ENCODE measurements at regions not wholly inside any gene's neighbourhood (a gene's known extent, or its start where the extent isn't known, plus 50 kb on each side); places are given as distances from the start of the nearest gene placed in this dataset.
A peak's percentile ranks its signal among the peaks of the same experiment; 100 is the strongest.

DNA sequence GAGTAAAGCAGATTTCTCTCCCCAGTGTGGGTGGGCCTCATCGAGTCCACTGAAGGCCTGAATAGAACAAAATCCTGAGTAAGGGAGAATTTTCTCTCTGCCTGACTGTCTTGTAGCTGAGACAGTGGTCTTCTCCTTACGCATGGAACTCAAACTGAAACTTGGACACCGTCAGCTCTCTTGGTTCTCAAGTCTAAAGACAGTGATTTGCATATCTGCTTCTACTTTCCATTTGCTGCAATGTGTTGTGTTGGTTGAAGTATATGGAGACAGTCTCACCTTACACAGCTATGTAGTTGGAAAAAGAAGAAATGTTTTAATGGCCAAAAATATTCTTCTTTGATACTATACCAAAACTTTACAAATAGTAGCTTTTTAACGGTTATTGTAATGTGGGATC, 160.2 kb upstream of the LMNTD1 start:
- no peak for DNase-seq (ENCODE audit: low read depth in 2 of 2)

DNA sequence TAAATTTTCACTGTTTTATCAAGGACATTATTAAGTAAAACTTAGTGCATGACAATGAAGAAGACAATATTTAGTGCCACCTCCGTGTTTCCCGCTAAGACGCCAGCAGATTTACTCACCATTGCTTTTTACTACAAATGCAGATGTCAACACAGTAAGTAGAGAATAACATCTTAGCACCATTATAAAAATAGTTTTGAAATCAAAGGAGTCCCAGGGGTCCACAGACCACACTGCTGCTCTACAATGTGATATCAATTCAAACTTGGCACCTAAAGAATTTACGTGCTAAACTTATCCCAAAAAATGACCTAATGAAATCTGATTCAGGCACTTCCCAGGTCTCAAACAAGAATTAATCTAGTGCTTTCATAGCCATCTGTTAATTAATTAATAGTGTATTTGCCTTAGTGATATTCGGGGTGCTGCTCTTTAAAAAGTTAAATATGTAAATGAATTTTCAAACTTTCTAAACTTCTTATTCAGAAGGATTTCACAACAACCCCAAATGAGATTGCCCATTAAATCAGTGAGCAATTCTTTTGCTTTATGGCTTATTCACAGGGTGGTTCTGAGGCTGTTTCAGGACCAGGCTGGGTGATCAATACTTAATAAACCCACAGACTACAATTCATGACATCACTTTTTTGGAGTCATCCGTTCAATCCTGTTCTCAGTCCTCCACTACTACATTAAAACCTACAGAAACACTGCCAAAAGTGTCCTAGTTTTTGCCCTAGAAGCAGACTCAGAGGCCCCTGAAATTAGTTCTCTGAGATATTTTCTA, 161.3 kb upstream of the LMNTD1 start:
- DNase-seq (ENCODE audit: low read depth in 2 of 2): no peak

DNA sequence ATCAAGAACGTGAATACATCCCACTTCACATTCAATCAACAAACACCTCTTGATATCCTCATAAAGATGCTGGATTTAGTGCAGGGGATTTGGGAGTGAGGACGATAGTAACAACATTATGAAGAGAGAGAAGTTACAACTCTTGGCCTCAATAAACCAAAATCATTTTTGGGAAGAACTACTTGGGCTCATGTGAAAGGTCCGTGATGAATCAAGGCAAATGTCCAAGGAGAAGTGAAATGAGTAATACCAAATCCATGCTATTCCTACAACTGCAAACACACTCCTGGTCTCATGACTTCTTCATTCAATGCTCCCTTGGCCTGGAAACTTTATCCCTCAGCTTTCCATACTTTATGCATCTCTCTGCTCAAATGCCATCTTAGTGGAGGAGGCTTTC, 162.0 kb upstream of the LMNTD1 start:
- DNase-seq (ENCODE audit: low read depth in 2 of 2): no peak

DNA sequence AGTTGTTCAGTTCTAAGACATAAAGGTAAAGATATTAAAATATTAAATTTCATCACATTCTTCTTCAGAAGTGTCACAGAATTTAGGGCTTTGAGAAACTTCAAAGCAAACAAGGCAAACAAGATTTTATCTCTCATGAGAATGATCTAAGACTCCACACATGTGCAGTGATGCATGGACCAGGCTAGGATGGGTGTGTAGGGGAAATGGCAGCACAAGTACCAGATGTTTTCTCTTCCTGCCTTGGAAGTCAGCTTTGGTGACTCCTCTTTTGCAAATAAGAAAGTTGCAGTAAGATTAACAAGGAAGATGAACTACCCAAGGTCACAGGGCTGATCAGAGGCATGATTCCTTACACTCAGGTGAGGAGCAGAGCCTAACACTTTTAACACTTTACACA, 163.8 kb upstream of the LMNTD1 start:
- peak in 1 of 2 donors; percentile 71 for DNase-seq (ENCODE audit: low read depth in 2 of 2)

DNA sequence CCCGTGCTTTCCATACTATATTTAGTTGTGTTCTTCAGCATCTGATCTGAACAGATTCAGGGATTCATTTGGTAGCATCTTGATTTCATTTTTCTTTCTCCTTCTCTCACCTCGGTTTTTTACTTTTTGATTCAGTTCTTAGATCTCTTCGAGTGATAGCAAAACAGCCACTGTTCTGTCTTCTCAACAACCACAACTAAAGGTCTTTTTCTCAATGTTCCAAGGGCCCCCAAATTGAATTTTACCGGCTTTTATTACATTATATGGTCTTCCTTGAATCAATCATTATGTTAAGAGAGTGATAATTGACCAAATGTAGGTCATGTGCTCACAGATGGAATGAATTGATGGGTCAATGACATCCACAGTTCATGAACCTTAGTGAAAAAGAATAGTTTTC, 164.5 kb upstream of the LMNTD1 start:
- no peak for DNase-seq (ENCODE audit: low read depth in 2 of 2)

DNA sequence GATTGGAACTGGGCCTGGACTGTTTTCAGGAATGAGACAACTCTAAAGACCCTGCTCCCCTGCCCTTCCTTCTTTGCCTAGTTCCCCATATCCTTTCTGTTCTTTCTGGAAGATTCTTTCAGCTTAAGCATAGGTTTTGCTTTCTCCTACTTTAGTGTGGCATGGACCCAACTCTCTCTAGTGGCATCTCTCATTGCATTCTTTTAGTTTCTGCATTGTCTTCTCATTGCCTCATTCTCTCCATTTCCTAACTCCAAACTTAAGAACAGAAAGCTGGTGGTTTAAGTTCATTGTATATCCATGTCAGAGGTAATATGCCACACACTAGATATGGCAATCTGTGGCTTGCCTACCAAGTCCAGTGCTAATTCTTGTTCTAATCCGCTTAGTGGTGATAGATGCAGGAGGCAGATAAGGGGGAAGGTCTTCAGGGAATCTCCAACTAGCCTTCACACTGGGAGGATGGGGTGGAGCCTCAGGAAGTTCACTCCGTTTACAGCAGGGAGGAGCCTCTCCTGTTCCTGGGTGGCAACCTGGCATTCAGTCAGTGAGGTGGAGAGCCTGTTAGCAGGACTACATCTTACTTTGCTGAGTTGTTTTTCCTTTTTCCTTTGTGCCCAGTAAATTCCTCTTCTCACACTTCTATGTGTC, 165.1 kb upstream of the LMNTD1 start:
- no peak for DNase-seq (ENCODE audit: low read depth in 2 of 2)

DNA sequence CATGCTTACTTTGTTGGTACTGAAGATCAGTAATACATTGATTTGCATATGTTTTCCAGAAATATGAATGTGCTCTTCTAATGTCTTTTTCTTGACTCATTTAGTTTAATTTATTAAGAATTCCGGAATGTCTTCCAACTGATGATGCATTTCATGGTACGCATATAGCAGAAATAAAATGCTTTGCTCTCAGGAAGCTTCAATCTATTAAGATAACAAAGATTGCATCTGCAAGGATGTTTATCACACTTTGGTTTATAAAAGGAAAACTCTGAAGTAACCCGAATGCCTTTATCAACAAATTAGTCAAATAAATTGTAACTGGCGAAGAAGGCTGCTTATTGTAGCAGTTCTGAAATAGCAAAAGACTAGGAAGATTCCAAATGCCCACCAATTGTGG, 166.4 kb upstream of the LMNTD1 start:
- peak in 1 of 2 donors; percentile 68 for DNase-seq (ENCODE audit: low read depth in 2 of 2)

DNA sequence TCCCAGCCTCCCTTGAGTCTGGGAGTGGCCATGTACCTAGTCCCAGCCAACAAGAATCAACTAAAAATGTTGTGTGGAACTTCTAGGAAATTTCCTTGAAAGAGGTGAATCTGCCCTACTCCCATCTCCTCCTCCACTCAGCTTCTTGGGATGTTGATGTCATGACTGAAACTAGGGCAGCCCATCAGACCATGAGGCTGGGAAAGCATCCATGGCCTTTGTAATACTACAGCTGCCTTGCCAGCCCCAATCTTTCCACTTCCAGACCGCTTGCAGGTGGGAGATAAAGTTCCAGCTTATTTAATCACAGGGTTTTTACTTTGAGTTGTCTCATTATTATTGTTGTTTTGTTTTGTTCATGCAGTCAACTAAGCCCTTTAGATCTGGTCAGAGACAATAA, 170.3 kb upstream of the LMNTD1 start:
- no peak for DNase-seq (ENCODE audit: low read depth in 2 of 2)

DNA sequence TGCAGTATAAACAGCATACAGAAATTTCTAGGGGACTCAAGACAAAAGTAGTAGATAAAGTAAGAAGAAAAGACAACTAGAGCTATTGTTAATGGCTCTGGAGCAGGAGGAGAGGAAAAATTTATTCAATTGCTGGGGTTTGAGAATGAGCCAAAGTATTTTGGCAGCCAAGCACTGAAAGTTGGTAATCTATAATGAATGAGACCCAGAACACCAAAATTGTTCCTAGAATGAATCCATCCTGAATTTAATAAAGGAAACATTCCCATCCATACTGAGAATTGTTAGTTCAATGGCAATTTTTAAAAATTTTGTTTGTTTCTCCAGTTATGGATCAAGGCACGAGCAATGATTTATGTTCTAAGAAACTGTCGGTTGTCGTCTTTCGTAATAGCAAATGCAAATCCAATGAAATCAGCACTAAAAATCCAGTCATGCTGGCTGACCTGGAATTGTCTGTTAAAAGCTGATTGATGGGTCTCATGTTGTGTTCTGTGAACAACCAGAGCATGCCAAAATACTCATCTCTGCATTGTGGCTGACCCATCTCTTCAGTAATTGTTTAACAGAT, 170.9 kb upstream of the LMNTD1 start:
- DNase-seq (ENCODE audit: low read depth in 2 of 2): no peak

DNA sequence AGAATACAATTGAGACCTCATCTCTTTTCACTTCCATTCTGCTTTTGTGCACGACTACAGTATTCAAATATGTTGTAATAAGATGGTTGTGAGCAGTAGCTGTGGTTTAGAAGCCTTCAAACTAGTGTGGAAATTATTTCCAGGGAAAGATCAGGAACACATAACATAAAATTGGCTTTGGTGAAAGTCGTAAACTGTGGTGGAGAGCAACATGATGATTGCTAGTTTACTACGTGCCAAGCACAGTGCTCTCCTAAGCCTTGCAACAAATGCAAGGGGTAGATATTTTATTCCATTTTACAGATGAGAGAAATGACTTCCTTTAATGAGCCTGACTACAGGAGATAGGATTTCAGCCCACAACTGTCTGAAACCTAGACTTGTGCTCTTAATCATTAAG, 172.4 kb upstream of the LMNTD1 start:
- no peak for DNase-seq (ENCODE audit: low read depth in 2 of 2)

DNA sequence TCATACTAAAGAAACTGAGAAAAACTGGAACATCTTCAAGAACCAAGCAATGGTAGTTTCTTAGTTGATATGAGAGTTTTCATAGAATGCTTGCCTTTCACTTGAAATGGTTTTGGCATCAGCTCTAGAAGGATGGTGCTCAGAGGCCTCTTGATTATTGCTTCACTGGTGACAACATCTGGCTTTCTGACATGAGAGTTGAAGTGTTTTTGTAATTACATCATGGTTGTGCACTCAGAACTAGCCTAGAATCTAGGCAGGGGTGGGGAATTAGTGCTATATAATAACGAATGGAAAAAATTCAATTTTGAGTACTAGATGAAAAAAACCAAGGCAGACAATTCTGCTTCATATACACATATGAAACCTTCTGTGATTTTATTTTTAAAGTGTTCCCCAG, 172.8 kb upstream of the LMNTD1 start:
- no peak for DNase-seq (ENCODE audit: low read depth in 2 of 2)

DNA sequence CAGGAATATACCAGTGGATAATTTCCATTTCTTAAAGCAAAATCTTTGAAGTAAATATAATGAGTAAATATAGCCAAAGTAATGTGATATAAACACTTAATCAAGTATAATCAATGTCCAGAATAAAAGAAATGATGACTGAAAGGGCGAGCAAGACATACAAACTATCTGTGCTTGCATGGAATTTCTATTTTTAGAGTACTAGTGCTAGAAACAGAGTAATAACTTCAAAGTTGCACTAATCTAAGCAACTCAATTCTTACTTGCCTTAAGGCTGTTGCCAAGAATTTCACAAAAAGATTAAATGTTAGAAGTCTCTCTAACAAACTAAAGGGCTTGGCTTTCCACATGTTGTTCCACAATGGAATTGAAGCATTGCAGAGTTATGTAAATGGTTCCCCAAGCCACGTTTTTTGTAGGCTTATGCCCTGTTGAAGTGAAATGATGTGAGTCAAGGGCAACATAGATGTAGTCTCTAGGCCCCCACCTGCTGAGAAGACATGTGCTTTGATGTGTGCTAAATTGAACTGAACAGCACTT, 175.0 kb upstream of the LMNTD1 start:
- no peak for DNase-seq (ENCODE audit: low read depth in 2 of 2)

DNA sequence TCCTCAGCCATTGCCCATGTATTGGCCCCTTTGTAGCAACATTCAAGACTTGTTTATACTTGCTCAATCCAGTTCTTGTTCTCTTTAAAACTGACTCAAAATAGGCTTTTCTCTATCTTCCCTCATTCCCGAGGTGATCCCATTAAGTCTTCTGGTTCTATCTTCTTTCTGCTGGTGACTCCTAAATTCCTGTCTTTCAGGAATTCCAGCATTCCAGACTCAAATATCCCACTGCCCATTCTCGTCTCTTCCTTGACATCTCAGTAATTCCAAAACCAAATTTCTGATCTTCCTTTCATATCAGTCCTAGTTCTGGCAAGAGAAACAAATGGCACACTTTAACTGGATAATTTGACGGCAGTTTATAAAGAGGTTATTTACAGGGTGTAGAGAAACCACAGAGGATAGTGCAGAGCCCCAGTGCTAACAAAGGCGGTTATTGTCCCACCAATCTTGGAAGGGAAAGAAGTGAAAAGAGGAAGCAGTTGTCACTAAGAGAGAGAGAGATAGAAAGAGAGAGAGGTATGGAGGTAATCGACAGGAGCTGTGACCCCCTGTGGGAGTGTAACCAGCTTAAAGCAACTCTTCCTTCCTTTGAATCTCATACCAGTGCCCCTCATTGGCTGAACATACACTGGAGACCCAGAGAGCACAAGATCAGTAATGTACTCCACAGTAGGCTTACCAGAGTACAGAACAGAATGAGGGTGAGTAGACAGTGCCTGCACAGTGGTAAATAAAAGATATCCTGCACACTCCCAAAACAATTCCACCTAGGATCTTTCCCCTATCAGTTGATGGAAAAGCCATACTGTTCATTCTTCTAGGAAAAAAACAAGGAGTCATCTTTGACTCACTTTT, 177.6 kb upstream of the LMNTD1 start:
- DNase-seq (ENCODE audit: low read depth in 2 of 2): no peak

DNA sequence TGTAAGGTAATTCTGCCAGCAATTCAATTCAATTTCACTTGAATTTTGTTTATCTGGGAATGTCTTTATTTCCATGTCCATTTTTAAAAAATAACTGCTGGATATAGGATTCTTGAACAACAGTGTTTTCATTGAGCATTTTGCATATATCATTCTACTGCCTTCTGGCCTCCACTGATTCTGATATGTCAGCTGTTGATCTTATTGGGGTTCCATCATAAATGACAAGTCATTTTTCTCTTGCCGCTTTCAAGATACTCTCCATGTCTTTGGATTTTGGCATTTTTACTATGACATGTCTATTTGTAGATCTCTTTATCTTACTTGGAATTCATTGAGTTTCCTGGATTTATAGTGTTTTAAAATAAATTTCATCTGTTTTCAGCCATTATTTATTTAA, 180.5 kb upstream of the LMNTD1 start:
- no peak for DNase-seq (ENCODE audit: low read depth in 2 of 2)

DNA sequence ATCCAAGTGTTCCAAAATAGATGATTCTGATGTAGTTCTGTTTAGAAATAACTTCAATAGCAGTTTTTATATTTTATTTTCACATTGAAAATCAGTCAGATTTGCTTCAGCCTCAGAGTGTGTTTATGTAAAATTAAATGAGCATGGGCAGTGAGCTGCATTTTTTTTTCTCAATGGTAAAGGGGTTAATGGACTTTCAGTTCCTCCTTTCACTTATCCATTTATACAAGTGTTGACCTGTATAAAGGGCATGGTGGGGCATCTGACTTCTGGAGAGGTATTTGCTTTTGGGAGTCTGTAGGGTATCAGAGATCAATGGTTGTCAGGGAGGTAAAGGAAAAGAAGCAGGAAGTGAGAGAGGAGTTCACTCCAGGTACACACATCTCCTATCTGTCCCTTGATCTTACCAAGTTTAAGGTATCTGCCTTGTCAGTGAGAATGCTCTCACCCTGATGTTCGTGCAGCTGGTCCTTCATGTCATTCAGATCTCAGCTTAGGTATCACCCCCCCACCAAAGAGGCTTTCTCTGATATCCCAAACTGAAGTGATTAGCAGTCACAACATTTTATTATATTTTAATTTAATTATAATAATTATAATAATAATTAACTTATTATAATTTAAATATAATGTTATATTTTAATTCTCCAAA, 181.6 kb upstream of the LMNTD1 start:
- DNase-seq (ENCODE audit: low read depth in 2 of 2): no peak

DNA sequence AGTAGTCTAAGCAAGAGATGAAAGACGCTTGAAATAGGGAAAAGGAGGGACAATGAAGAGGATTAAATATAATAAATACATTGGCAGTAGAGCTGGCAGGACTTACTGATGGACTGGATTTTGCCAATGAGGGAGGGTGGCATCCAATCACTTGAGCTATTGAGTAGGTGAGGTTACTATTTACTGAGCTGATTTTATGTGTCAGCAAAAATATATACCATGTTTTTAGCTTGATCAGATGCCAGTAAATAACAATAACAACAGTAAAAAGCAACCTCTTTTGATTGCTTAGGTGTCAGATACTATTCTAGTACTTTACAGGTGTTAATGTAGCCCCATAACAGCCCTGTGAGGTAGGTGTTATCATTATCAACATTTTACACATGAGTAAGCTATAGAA, 187.5 kb upstream of the LMNTD1 start:
- DNase-seq (ENCODE audit: low read depth in 2 of 2): no peak

DNA sequence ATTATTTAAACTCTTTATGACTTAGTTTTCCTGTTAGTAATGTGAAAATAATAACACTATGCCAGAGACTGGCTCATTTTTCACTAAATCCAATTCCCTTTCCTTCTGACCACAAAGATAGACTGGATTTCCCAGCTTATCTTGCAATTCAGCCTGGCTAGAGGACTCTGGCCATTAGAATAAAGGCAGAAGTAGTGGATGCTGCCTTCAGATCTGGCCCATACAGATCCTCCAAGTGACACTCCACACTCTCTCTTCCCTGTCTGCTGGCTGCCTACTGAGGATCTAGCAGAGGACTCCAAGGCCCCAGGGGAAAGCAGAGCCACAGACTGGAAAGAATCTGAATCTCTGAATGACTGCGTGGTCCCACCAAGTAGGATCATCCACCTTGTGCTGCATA, 188.8 kb upstream of the LMNTD1 start:
- no peak for DNase-seq (ENCODE audit: low read depth in 2 of 2)

DNA sequence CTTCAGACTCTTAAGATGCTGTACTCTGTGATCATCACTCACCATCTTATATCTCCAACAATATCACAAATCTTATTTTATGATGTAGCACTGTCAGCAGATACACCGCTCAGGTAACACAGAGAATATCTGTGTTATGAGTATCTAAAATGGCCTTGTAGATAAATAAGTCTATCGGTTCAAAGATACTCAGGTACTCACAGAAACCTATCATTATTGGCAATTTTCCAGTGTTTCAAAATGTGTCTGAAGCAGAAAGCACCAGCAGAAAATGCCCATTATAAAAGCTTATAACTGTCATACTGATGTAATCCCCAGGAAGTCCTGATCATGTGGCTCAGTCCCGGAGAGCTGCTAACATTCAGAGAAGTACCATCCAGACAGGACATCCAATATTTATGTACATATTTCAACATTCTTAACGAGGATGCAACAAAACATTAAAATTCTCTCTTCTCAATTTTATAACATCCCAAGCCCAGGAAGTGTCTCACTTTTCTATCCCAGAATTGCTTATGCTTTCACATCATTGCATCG, 190.7 kb upstream of the LMNTD1 start:
- peak; percentile 8 to 14 for DNase-seq (ENCODE audit: low read depth in 2 of 2)

DNA sequence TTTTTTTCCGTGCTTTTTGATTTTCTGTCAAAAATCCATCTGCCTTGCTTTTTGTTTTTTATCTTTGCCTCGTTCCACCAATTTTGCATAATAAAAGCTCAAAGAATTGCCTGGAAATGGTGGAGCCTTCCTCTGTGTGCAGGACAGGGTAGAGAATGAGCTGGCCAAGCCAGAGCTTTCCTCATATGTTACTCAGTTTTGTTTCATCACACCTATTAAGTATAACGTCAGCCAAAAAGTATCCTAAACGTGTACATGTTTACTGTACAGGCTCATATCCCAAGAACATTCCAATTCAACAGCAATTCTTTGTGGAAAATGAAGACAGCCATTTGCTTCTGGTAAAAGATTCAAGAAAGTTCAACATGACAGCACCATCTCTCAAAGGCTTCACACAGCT, 191.2 kb upstream of the LMNTD1 start:
- no peak for DNase-seq (ENCODE audit: low read depth in 2 of 2)

DNA sequence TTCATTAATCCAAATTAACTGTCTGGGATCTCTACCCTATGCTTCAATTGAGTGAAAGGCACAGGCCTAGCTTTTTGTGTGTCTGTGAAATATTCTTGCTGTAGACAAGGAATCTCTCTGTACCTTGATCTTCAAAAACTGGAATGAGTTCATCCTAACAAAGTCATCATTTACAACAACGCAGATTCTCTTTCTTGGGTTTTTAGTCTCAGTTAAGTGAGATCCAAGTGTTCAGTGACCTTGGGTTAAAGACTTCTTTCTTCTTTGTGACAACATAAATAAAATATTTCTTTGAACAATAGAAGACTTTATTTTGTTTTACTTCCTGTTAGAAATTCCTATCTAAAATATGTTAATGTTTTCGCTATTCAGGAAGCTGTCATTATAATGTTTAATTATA, 192.2 kb upstream of the LMNTD1 start:
- peak in 1 of 2 donors; percentile 50 for DNase-seq (ENCODE audit: low read depth in 2 of 2)

DNA sequence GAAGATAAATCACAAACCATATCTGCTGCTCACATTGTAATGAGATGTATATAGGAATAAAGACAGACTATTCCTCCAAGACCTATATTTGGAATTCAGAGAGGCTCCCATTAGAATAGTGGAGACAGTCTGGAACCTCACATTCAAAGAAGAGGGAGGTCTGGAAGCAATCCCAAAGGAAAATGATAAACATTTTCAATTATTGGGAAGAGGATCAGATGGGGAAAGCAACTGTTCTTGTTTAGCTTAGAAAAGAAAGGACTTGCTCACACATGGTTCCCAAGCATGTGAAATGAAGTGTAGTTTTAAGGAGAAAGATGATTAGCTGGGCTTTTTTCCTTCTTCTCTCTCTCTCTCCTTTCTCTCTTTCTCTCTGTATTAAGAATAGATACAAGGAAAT, 193.0 kb upstream of the LMNTD1 start:
- DNase-seq (ENCODE audit: low read depth in 2 of 2): no peak
